ENCODE measurements at regions not wholly inside any gene's neighbourhood (a gene's known extent, or its start where the extent isn't known, plus 50 kb on each side); places are given as distances from the start of the nearest gene placed in this dataset.
"Not testable (repeated sequence)": the region's sequence is repeated elsewhere in the genome, so short reads cannot be mapped to it uniquely, and the experiment has no call there.

DNA sequence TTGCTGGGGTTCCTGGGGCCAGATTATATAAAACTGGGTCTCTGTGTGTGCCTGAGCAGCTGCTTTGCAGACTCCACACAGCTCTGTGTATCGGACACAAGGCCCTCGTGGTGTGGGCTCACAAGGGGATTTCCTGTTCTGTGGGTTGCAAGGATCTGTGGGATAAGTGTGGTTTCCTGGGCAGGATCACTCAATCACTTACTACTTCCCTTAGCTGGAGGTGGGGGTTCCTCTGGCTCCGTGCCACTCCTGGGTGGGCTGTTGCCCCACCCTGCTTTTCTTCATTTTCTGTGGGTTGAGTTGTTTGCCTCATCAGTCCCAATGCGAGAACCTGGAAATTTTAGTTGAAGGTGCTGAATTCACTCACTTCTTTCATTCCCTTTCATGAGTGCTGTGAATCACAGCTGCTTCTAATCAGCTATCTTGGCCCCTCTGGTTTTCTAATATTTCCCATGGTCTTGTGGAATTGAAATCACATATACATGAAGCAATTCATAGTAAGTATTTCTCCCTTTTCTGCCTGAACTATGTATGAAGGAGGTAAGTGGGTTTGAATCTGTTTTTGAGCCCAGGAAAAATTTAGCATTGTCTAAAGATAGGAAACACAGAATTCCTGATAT lies 196.3 kb downstream of the DCDC2C start:
- no peak for DNase-seq
- in situ Hi-C loops (cut with HindIII; ENCODE audit: low pct_ligation_motif_present, low pct_unique_long_range_greater_than_20kb, low sequenced_read_pairs) = no loop called here

DNA sequence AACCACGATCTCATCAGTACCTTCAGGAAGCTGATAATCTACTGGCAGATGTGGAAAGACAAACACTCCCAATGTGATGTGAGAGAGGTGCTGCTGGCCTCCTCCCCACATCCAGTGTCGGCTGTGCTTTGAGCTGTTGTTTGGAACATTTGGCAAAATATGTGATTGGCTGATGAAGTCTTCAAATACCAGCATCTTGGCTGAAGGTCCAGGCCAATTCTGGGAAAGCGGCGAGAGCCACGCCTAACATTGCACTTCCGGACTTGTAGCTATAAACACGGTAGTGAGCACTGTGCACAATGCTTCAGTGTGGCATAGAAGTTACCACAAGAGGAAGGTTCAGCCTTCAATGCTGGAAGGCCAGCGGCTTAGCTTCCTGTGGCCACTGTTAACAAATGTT lies 198.8 kb downstream of the DCDC2C start:
- in situ Hi-C loops (cut with HindIII; ENCODE audit: low pct_ligation_motif_present, low pct_unique_long_range_greater_than_20kb, low sequenced_read_pairs) = no loop called here
- no peak for DNase-seq

DNA sequence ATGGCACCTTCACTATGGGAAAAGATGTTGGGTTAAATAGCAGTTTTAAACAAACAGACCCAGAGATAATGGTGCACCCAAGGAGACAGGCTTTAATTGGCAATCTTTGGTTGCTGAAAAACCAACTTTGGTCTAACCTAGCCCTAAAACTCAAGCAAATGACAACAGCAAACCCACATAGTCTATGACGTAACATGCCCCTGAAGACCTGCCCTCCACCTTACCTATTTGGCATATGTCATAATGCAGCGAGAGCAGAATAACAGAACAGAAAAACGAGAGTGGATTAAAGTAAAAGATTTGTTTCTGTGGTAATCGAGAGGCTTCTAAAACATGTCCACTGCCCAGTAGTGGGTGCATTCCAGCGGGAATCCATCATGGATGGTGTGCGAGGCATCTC lies 200.7 kb downstream of the DCDC2C start:
- in situ Hi-C loops (cut with HindIII; ENCODE audit: low pct_ligation_motif_present, low pct_unique_long_range_greater_than_20kb, low sequenced_read_pairs) = no loop called here
- DNase-seq = no peak

DNA sequence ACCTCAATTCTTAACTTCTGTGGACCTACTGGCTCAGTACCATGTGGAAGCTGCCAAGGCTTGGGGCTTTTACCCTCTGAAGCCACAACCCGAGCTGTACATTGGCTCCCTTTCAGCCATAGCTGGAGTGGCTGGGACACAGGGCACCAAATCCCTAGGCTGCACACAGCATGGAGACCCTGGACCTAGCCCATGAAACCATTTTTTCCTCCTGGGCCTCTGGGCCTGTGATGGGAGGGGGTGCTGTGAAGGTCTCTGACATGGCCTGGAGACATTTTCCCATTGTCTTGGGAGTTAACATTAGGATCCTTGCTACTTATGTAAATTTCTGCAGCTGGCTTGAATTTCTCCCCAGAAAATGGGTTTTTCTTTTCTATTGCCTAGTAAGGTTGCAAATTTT lies 205.1 kb downstream of the DCDC2C start:
- DNase-seq; in situ Hi-C loops (cut with HindIII; ENCODE audit: low pct_ligation_motif_present, low pct_unique_long_range_greater_than_20kb, low sequenced_read_pairs): not testable (repeated sequence)

DNA sequence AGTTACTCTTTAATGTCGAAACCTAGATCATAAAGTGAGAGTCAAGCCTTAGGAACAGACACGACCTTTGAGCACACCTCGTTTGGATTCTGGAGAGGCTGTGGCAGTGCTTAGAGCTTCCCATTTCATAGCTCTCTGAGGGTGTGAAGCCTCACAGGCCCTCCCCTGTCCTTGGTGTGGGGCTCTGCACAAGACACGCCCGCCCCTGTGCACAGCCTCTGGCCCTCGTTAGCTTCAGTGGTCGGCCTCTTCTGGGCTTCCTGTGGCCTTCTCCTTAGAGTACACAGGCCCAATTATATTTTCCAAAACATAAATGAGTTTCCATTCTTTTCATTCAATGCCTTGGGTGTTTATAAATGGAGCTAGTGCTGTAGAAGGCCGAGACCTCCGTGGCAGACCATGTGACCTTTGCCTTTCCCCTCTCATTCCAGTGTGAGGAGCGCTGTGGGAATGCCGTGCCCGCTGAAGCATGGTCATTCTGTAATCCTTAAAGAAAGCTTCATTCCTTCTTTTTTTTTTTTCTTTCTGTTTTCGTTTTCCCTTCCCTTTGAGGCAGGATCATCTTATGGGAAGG lies 208.6 kb downstream of the DCDC2C start:
- in situ Hi-C loops (cut with HindIII; ENCODE audit: low pct_ligation_motif_present, low pct_unique_long_range_greater_than_20kb, low sequenced_read_pairs) = no loop called here
- no peak for DNase-seq

DNA sequence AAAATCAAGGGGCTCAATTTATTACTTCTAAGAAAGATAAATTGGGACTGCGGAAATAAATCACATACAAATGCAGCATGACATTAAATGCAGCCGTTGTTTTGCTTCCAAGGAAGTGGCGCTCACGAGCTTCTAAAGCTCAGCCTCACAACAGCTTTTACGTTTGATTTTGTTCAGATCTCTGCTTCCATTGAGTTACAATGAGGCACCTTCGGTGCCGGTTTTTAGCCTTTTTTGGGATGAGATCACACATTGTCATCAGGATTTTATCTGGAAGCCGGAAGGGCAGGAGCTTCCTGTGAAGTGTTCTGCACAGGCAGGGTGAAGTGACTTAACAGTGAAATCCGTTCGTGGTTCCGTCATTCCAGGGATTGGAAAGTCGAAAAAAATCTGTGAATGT lies 209.8 kb downstream of the DCDC2C start:
- in situ Hi-C loops (cut with HindIII; ENCODE audit: low pct_ligation_motif_present, low pct_unique_long_range_greater_than_20kb, low sequenced_read_pairs) = no loop called here

DNA sequence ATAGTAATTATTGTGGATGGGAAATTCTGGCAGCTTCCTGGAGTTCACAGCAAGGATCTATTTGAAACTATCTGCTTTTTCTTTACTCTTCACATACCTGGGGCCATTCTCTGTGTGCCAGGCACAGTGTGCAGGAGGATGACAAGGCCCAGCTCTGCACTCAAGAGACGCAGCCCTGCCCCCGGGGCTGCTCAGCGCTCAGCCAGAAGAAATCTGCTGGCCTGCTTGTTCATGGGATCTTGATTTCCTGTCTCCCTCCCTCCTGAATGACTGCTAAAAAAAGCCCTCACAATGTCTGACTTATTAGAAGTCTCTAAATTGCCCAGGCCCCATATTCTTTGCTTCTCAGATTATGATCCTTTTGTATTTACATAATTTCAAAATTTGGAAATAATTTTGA lies 210.9 kb downstream of the DCDC2C start:
- DNase-seq = no peak
- in situ Hi-C loops (cut with HindIII; ENCODE audit: low pct_ligation_motif_present, low pct_unique_long_range_greater_than_20kb, low sequenced_read_pairs) = no loop called here

More for the DNA sequence above, 209.8 kb downstream of the DCDC2C start:
- DNase-seq = no peak

DNA sequence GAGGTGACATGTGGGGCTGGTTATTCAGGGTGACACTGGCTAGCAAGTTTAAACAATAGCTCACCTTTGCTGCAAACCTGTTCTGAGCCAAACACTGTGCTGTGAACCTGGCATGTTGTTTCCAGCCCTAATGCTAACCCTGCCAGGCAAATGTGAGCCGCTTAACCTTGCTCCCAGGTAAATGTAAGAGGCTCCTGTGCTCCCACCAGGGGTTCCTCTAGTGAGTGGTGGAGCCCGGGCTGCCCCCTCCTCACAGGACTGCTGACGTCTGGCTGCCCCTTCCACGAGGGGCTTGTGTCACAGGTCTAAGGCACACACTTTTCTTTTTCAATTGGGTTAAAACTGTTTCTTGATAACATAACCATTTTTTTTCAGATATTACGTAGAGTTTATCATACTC lies 223.7 kb downstream of the DCDC2C start:
- DNase-seq = no peak
- in situ Hi-C loops (cut with HindIII; ENCODE audit: low pct_ligation_motif_present, low pct_unique_long_range_greater_than_20kb, low sequenced_read_pairs) = no loop called here

DNA sequence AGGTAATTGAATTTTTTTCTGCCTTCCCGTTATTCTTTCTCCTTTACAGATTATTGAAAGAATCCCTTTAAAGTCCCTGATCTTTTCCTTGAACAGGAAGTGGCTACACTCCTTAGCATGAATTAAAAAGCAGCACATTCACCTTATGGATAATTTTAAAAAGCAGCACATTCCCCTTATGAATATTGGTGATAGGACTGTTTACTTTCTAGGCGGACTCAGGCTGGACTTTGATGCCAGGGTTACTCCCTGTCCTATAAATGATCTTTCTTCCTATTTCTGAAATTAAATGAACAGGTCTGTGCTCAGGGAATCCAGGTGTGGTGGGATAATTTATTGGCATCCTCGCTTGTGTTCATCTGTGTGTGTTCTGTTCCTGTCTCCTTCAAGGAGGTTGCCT lies 226.0 kb downstream of the DCDC2C start:
- DNase-seq = no peak
- in situ Hi-C loops (cut with HindIII; ENCODE audit: low pct_ligation_motif_present, low pct_unique_long_range_greater_than_20kb, low sequenced_read_pairs) = no loop called here

DNA sequence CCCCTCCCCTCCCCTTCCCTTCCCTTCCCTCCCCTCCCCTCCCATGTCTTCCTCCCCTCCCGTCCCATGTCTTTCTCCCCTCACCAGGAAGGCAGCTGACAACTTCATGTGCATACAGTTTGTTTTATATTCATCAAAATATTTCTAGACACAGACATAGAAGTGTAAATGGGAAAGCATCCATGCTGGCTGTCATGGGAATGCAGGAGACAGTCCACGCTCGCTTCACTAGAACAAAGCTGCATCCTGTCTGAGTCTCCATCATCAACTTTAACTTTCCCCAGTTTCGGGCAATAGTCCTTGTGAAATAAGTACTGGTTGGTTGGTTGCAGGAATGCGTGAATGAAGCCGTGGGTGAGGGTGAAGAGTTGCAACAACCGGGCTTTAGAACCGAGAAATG lies 226.9 kb downstream of the DCDC2C start:
- DNase-seq = no peak
- in situ Hi-C loops (cut with HindIII; ENCODE audit: low pct_ligation_motif_present, low pct_unique_long_range_greater_than_20kb, low sequenced_read_pairs) = no loop called here

DNA sequence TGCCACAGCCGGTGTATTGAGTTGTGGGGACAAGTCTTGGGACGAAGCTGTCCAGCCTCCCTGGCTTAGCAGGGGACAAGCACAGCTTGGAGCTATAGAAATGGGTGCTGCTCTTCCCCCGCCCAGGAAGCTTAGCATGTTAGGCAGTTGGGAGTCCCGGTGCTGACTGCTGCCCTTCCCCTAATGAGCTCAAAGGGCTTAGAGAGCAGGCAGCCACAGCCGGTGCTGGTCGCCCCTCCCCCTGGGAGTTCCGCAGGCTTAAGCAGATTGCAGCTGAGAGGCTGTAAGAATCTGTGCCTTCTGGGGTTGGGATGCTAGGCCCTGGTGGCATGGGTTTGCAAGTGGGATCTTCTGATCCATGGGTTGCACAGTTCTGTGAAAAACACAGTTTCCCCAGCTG lies 237.3 kb downstream of the DCDC2C start:
- no peak for DNase-seq
- in situ Hi-C loops (cut with HindIII; ENCODE audit: low pct_ligation_motif_present, low pct_unique_long_range_greater_than_20kb, low sequenced_read_pairs) = no loop called here

DNA sequence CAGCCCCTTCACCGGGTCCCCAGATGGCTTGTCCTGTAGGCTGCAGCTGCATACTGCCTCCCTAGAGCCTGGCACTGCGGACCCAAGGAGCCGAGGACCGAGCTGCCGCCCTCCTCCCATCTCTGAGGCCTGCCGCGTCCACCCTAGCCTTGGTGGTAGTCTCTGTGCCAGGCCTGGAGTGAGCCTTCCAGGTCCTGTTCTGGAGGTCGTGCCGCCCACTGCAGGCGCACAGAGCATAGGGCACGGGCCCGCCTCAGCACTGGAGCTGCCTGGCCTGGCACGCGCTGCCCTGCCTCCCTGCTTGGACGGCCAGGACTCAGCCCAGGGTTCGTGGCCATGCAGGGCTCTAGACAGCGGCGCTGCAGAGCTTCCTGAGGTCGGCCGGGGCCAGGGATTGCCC lies 239.5 kb downstream of the DCDC2C start:
- in situ Hi-C loops (cut with HindIII; ENCODE audit: low pct_ligation_motif_present, low pct_unique_long_range_greater_than_20kb, low sequenced_read_pairs) = no loop called here
- DNase-seq = no peak

DNA sequence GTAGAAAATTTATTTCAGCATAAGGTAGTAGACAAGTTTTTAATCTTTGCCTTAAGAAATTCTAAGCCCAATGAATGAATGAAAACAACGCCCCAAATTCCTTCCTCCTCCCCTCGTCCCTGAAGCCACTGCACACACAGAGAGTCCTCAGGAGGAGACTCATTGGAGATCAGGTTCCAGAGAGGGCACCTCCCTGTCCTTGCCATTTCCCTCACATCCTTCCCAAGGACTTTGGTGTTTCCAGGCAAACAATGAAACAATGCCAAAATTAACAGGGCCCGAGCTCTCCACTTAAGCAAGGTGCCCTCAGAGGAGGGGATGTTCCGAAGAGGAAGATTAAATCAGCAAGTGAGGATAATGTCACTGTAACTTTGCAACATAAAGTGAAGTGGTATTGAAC lies 240.7 kb downstream of the DCDC2C start:
- in situ Hi-C loops (cut with HindIII; ENCODE audit: low pct_ligation_motif_present, low pct_unique_long_range_greater_than_20kb, low sequenced_read_pairs) = no loop called here
- DNase-seq = no peak

DNA sequence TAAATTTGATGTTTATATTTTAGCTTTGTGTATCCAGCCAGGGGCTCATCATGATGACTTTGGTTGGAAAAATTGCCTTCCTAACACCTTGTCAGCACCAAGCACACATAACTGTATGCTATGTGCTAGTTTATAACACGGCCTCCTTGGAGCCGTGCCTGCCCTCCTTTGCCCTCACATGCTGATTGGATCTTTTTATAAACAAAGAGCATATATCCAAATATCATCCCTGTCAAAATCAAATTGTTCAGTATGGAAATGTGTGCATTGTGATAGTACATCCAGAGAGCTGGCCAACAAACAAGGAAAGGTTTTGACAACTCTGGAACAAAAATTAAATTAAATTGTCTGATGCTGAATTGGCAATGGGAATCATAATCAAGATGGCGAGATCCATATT lies 241.5 kb downstream of the DCDC2C start:
- in situ Hi-C loops (cut with HindIII; ENCODE audit: low pct_ligation_motif_present, low pct_unique_long_range_greater_than_20kb, low sequenced_read_pairs) = no loop called here
- no peak for DNase-seq

DNA sequence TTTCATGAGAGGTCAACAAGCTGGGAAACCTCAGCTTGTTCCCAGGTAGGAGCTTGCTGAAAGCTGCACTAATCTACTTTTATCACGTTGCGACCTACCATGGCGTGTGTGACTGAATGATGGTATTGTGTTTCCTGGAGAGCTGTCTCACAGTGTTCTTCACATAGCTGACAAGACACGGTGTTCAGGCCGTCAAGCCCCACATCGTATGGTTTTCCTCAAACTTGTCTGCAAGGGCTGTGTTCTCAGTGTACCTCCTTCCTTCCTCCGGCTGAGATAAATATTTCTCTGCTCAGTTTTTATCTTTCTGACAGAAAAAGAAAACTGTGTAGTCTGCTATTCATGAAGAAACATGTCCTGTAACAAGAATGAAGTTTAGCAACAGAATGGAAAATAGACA lies 244.8 kb downstream of the DCDC2C start:
- in situ Hi-C loops (cut with HindIII; ENCODE audit: low pct_ligation_motif_present, low pct_unique_long_range_greater_than_20kb, low sequenced_read_pairs) = no loop called here
- DNase-seq = no peak

DNA sequence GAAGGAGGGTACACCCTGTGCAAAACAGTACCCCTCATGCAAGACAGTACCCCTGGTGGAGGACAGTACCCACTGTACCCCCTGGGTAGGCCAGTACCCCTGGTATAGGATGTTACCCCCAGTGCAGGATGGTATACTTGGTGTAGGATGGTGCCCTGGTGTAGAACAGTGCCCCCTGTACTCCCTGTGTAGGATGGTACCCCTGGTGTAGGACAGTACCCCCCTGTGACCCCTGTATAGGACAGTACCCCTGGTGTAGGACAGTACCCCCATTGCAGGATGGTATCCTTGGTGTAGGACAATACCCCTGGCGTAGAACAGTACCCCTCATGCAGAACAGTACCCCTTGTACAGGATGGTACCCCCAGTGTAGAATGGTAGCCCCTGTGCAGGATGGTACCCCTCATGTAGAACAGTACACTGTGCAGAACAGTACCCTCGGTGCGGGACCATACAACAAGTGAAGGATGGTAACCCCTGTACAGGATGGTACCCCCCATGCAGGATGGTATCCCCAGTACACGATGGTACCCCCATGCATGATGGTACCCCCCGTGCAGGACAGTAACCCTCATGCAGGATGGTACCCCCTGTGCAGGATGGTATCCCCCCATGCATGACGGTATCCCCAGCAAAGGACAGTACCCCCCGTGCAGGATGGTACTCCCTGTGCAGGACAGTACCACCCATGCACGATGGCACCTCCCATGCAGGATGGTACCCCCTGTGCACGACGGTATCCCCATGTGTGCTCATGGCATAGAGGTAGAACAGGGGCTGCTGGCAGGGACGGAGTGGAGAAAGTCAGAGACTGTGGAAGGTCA lies 248.0 kb downstream of the DCDC2C start:
- no peak for DNase-seq
- in situ Hi-C loops (cut with HindIII; ENCODE audit: low pct_ligation_motif_present, low pct_unique_long_range_greater_than_20kb, low sequenced_read_pairs) = no loop called here

DNA sequence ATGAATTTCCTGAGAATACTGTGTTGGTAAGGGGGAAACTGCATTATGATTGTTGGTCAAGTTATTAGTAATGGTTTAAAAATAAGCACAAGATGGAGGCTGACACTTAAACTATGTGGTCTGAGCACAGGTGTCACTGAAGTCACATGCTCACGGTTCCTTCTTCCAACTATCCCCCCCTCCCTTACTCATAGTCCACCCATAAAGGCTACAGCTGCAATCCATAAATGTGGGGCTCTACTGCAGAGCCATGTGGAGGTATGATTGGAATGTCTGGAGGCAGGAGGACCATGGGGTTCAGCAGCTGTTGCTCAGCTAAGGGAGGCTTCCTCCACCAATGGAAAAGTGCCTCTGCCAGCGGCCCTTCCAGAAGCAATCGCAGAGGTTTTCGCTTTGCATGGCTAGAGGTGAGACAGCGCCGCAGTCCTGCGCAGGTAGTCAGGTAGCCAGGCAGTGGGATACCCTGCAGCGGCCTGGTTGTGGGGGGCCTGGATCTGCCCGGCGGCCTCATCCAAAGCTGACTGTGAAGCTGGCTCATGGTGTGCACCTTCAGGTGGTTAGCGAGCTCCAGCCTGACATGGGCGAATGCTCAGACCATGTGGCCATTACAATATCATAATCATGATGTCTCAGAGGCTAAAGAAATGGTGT lies 249.6 kb downstream of the DCDC2C start:
- DNase-seq = no peak
- in situ Hi-C loops (cut with HindIII; ENCODE audit: low pct_ligation_motif_present, low pct_unique_long_range_greater_than_20kb, low sequenced_read_pairs) = no loop called here

DNA sequence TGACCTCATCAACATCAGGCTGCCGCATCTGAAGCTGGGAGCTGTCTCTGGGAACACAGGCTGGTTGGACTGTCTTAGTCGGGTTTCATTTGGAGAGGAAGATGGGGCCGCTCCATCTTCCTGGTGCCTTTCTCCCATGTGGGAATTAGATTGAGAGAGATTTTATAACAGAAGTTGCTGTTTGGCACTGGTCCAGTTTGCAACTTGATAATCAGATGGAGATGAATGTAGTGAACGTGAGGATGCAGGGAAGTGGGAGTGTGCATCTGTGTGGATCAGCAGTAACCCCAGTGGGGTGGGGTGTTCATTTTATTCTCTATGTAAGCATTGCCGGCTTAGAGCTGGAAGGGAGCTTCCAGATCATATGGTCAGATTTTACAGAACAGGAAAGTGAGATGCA lies 250.9 kb downstream of the DCDC2C start:
- in situ Hi-C loops (cut with HindIII; ENCODE audit: low pct_ligation_motif_present, low pct_unique_long_range_greater_than_20kb, low sequenced_read_pairs) = no loop called here
- DNase-seq = no peak

DNA sequence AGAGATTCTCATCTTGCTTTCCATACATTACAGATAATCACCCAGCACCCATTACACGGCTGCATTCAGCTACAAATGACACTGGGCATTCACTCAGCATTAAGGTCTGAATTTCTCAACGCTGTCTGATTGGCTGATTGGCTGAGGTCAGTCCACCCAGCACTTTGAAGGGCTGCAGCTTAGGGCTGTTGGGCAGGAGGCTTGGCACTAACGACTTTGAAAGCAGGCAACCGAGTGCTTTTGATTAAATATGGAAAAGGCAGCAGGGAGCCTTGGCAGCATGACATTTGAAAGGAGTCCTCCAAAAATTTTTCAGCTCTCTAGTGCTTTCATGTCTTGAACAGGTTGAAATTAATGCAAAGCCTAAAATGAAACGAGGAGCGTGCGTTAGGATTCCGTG lies 253.0 kb downstream of the DCDC2C start:
- in situ Hi-C loops (cut with HindIII; ENCODE audit: low pct_ligation_motif_present, low pct_unique_long_range_greater_than_20kb, low sequenced_read_pairs) = no loop called here

DNA sequence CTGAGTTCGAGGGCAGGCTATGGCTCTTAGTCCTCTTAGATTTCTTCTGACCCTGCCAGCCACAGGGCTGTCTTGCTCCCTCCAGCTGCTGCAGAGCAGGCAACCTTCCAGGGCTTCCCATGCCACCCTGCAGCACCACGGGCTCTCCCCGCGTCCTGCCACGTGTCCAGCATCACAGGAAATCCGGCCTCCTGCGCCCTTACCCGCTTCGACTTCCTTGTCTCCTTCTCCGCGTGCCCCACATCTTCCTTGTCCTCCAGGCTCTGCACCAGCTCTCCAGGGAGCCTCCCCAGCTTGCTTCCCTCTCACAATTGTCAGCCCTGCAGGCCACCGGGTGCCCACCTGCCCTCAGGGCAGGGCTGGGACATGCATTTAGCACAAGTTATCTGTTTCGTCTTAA lies 253.5 kb downstream of the DCDC2C start:
- DNase-seq = no peak
- in situ Hi-C loops (cut with HindIII; ENCODE audit: low pct_ligation_motif_present, low pct_unique_long_range_greater_than_20kb, low sequenced_read_pairs) = no loop called here

More for the DNA sequence above, 253.0 kb downstream of the DCDC2C start:
- no peak for DNase-seq

All from ACHN (cell line).